NB4 (cell line): ENCODE measurements at regions not wholly inside any gene's neighbourhood (a gene's known extent, or its start where the extent isn't known, plus 50 kb on each side); places are given as distances from the start of the nearest gene placed in this dataset.

Experiments
- POLR2A ChIP-seq: IDR thresholded peaks from 2 replicates; pipeline ENCODE4 v1.6.1; 2011; ENCODE audit warnings: mild to moderate bottlenecking; ENCODE audit not compliant: insufficient read length; ENCODE audit errors: extremely low read depth
- TF ChIP-seq, protein P1 (sequence below): IDR thresholded peaks from one replicate; pipeline ENCODE4 v1.5.1; 2012; ENCODE audit warnings: low read depth, low read length

DNA sequence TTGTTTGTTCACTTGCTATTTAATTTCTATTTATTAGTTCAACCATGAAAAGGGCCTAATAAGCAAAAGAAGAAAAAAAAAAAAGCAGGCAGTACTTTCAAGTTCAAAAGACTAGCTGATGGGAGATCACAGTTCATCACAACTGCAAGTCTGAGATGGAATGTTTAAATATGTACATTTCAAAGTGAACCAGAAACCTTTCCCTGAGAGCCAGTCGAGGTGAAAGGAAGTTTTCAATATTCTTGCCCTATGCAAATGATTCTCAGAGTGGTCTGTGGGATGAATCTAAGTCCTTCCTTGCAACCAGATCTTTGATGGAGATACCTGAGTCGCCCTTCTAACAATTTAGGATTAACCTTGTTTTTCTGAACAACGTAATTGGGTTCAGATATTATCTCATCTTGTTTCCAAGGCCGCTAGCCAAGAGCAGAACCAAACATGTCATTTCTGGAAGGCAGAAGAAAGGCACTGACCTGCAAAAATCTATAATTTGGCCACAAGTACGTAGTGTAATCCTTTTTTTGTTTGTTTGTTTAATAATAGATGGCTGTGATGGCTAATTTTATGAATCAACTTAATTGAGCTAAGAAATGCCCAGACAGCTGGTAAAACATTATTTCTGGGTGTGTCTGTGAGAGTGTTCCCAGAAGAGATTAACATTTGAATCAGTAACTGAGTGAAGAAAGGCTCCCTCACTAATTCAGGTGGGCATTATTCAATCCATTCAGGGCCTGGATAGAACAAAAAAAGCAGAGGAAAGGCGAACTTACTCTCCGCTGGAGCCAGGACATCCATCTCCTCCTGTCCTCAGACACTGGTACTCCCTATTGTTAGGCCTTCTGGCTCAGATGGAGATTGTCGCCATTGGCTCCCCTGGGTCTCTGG is 171.1 kb upstream of the TMPO start:
- TF ChIP-seq, protein P1, sequence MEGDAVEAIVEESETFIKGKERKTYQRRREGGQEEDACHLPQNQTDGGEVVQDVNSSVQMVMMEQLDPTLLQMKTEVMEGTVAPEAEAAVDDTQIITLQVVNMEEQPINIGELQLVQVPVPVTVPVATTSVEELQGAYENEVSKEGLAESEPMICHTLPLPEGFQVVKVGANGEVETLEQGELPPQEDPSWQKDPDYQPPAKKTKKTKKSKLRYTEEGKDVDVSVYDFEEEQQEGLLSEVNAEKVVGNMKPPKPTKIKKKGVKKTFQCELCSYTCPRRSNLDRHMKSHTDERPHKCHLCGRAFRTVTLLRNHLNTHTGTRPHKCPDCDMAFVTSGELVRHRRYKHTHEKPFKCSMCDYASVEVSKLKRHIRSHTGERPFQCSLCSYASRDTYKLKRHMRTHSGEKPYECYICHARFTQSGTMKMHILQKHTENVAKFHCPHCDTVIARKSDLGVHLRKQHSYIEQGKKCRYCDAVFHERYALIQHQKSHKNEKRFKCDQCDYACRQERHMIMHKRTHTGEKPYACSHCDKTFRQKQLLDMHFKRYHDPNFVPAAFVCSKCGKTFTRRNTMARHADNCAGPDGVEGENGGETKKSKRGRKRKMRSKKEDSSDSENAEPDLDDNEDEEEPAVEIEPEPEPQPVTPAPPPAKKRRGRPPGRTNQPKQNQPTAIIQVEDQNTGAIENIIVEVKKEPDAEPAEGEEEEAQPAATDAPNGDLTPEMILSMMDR, result no peak
- no peak for TF ChIP-seq POLR2A
